GM12878 (cell line): ENCODE measurements at regions not wholly inside any gene's neighbourhood (a gene's known extent, or its start where the extent isn't known, plus 50 kb on each side); places are given as distances from the start of the nearest gene placed in this dataset.

ENCODE experiments used
- ATF2 ChIP-seq: IDR thresholded peaks from 2 replicates; pipeline ENCODE4 v1.6.1; 2012; ENCODE audit warnings: low read length, inconsistent platforms
- BRCA1 ChIP-seq: IDR thresholded peaks from 2 replicates; pipeline ENCODE4 v1.6.1; 2011; ENCODE audit warnings: low read depth, low read length, improper control_type of control experiment
- GABPA ChIP-seq: IDR thresholded peaks from 2 replicates; pipeline ENCODE4 v1.6.1; 2014; ENCODE audit warnings: antibody characterized with exemption, low read depth, mild to moderate bottlenecking, inconsistent platforms
- JUND ChIP-seq: IDR thresholded peaks from 2 replicates; pipeline ENCODE4 v1.6.1; 2012; ENCODE audit warnings: low read depth, mild to moderate bottlenecking, low read length, improper control_type of control experiment, moderate library complexity
- YY1 ChIP-seq: IDR thresholded peaks from 2 replicates; pipeline ENCODE4 v1.6.1; 2011; ENCODE audit warnings: low read depth, mild to moderate bottlenecking, low read length
- TF ChIP-seq, protein P1 (sequence below): IDR thresholded peaks from 2 replicates; pipeline ENCODE4 v1.6.1; 2011; ENCODE audit warnings: low read depth, low read length, improper control_type of control experiment, borderline replicate concordance

DNA sequence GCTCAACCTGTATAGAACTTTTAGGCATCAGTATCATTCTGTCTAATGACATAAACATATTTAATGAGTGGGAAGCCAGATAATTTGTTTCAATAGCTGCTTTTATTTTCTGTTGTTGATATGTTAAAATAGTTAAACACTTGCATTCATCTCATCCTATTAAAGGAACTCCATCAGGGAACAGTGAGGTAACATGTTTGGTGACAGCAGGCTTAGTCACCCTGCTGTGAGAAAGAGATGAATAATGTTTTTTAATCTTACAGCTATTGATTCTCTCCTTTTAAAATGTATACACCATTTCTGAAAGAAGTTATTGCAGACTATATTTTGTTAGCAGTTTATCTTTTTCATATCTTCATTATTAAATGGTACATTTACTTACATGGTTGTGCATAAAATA, 123.3 kb upstream of the CWC22 start:
- TF ChIP-seq GABPA (no peak), BRCA1 (no peak), ATF2 (no peak), YY1 (no peak), JUND (no peak)
- TF ChIP-seq, protein P1, sequence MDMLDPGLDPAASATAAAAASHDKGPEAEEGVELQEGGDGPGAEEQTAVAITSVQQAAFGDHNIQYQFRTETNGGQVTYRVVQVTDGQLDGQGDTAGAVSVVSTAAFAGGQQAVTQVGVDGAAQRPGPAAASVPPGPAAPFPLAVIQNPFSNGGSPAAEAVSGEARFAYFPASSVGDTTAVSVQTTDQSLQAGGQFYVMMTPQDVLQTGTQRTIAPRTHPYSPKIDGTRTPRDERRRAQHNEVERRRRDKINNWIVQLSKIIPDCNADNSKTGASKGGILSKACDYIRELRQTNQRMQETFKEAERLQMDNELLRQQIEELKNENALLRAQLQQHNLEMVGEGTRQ: no peak
